Left ventricle myocardium inferior (tissue), 1 donor: ENCODE measurements at regions not wholly inside any gene's neighbourhood (a gene's known extent, or its start where the extent isn't known, plus 50 kb on each side); places are given as distances from the start of the nearest gene placed in this dataset.

Source experiments
- DNase-seq: peaks from one replicate; pipeline ENCODE4 v3.0.0-alpha.2; 2020
- H3K27ac ChIP-seq: fragments of 200-600 bp; replicated peaks from 2 replicates; pipeline ENCODE4 v1.8.0; 2021
- H3K27me3 ChIP-seq: fragments of 200-600 bp; 2 replicates; pipeline ENCODE4 v1.8.0; 2021; ENCODE audit warnings: low read depth
- H3K36me3 ChIP-seq: fragments of 200-600 bp; 2 replicates; pipeline ENCODE4 v1.8.0; 2021
- H3K4me1 ChIP-seq: fragments of 200-600 bp; 2 replicates; pipeline ENCODE4 v1.8.0; 2021
- H3K4me3 ChIP-seq: fragments of 200-600 bp; 2 replicates; pipeline ENCODE4 v1.8.0; 2021; ENCODE audit warnings: mild to moderate bottlenecking, moderate library complexity
- H3K9me3 ChIP-seq: fragments of 200-600 bp; replicated peaks from 2 replicates; pipeline ENCODE4 v1.8.0; 2021
- intact Hi-C: fragments of 100-400 bp; cut with micrococcal nuclease; formaldehyde crosslinking; loops from one replicate; pipeline ENCODE4 v1.11.0; 2022
- TF ChIP-seq, protein P1 (sequence below): fragments of 200-600 bp; IDR thresholded peaks from 2 replicates; pipeline ENCODE4 v1.8.0; 2021; ENCODE audit warnings: antibody characterized with exemption, mild to moderate bottlenecking, borderline replicate concordance
- donor health status: DM: no; HTN: yes; CAD: no; lungs with severe emphysema.

DNA sequence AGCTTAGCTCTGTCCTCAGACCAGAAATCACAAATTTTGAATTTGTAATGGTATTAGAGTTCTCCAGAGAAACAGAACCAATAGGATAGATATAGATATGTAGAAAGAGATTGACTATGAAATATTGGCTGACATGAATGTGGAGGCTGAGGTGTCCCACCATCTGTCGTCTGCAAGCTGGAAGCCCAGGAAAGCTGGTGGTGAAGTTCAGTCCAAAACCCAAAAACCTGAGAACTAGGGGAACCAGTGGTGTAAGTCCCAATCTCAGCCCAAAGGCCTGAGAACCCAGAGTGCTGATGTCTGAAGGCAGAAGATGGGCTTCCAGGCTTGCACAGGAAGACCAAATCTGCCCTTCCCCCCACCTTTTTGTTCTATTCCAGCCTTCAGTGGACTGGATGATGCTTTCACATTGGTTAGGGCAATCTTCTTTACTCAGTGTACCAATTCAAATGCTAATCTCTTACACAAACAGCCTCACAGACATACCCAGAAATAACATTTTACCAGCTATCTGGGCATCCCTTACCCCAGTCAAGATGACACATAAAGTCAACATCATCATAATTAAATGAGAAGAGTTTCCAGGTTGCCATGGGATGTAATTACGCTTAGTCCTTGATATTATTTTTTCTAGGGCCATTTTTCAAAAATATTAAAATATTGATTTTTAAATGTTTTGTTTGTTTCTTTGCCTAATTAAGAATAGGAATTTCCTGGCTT lies 570.8 kb downstream of the UTRN start:
- Histone ChIP-seq H3K27ac (no peak overlapping the region), H3K27me3 (no peaks in the 10 kb centered on the region), H3K36me3 (peaks cover 13% of the 10 kb centered on the region), H3K4me1 (peaks cover 3% of the 10 kb centered on the region), H3K9me3 (no peaks in the 10 kb centered on the region), H3K4me3 (no peak overlapping the region)
- no peak for DNase-seq
- intact Hi-C loops = no loop called here
- TF ChIP-seq, protein P1, sequence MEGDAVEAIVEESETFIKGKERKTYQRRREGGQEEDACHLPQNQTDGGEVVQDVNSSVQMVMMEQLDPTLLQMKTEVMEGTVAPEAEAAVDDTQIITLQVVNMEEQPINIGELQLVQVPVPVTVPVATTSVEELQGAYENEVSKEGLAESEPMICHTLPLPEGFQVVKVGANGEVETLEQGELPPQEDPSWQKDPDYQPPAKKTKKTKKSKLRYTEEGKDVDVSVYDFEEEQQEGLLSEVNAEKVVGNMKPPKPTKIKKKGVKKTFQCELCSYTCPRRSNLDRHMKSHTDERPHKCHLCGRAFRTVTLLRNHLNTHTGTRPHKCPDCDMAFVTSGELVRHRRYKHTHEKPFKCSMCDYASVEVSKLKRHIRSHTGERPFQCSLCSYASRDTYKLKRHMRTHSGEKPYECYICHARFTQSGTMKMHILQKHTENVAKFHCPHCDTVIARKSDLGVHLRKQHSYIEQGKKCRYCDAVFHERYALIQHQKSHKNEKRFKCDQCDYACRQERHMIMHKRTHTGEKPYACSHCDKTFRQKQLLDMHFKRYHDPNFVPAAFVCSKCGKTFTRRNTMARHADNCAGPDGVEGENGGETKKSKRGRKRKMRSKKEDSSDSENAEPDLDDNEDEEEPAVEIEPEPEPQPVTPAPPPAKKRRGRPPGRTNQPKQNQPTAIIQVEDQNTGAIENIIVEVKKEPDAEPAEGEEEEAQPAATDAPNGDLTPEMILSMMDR = no peak

DNA sequence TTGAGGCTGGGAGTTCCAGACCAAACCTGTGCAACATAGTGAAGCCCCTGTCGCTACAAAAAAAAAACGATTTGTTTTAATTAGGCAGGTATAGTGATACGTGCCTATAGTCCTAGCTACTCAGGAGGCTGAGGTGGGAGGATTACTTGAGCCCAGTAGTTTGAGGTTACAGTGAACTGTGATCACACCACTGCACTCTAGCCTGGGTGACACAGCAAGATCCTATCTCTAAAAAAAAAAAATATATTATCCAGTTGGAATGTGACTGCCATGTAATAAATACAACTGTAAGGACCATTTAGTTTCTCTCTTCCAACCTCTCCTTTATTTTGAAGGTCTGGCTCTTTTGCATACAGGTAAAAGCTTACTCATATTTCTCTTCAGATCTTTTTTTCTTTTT lies 571.5 kb downstream of the UTRN start:
- peaks cover 3% of the 10 kb centered on the region for H3K4me1 ChIP-seq
- H3K4me3 ChIP-seq = no peak overlapping the region
- intact Hi-C loops = no loop called here
- H3K9me3 ChIP-seq = no peaks in the 10 kb centered on the region
- TF ChIP-seq, protein P1 = no peak
- H3K27me3 ChIP-seq = no peaks in the 10 kb centered on the region
- H3K36me3 ChIP-seq = peaks cover 7% of the 10 kb centered on the region
- no peak for DNase-seq
- no peak overlapping the region for H3K27ac ChIP-seq

DNA sequence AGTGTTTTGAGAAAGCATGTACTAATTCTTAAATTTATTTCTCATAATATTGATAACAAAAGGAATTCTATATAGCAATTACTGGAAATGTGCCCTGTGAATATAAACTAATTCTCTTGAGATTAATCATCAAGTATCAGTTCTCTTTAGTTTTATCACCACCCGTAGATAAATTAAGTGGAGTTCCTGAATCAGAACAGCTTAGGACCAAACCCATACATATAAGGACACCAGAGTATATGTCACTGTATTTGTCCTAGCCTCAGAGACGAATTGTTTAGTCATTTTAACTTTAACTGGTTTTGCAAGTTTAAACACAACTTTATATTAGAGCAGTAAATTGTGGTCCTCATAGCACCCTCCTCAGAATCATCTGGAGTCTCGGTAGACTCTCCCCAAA lies 572.0 kb downstream of the UTRN start:
- DNase-seq = no peak
- Histone ChIP-seq H3K27me3 (no peaks in the 10 kb centered on the region), H3K36me3 (peaks cover 6% of the 10 kb centered on the region), H3K4me3 (no peak overlapping the region), H3K9me3 (no peaks in the 10 kb centered on the region), H3K4me1 (peaks cover 3% of the 10 kb centered on the region), H3K27ac (no peak overlapping the region)
- intact Hi-C loops = no loop called here
- TF ChIP-seq, protein P1 = no peak

DNA sequence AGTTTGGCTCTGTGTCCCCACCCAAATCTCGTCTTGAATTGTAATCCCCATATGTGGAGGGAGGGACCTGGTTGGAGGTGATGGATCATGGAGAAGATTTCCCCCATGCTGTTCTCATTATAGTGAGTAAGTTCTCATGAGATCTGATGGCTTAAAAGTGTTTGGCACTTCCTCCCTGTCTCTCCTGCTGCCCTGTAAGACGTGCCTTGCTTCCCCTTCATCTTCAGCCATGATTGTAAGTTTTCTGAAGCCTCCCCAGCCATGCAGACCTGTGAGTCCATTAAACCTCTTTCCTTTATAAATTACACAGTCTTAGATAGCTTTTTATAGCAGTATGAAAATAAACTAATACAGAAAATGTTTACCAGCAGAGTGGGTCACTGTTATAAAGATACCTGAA lies 577.6 kb downstream of the UTRN start:
- Histone ChIP-seq H3K27ac (no peak overlapping the region), H3K36me3 (no peaks in the 10 kb centered on the region), H3K4me1 (peaks cover 2% of the 10 kb centered on the region), H3K4me3 (no peak overlapping the region), H3K9me3 (peaks cover 5% of the 10 kb centered on the region), H3K27me3 (no peaks in the 10 kb centered on the region)
- intact Hi-C loops = no loop called here
- TF ChIP-seq, protein P1 = no peak
- no peak for DNase-seq

DNA sequence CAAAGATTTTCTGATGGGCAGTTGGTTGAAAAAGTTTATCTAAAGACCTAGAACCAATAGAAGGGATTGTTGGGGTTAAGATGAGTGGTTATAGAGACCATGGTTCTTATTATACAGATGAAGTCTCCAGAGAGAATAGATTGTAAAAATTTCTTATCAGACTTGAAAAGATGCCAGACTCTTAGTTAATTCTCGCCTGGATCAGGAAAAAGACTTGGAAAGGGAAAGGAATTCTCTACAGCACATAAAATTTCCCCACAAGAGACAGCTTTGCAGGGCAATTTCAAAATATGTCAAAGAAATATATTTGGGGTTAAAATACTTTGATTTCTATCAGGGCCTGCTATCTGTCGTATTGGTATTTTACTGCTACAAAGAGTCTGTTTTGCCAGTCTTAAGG lies 582.6 kb downstream of the UTRN start:
- H3K27ac ChIP-seq = no peak overlapping the region
- DNase-seq = no peak
- no peaks in the 10 kb centered on the region for H3K27me3 ChIP-seq
- intact Hi-C loops = no loop called here
- H3K4me3 ChIP-seq = no peak overlapping the region
- H3K36me3 ChIP-seq = no peaks in the 10 kb centered on the region
- peaks cover 5% of the 10 kb centered on the region for H3K9me3 ChIP-seq
- TF ChIP-seq, protein P1 = no peak
- peaks cover 7% of the 10 kb centered on the region for H3K4me1 ChIP-seq
